NB4 (cell line): ENCODE measurements at regions not wholly inside any gene's neighbourhood (a gene's known extent, or its start where the extent isn't known, plus 50 kb on each side); places are given as distances from the start of the nearest gene placed in this dataset.

ENCODE experiments used
- DNase-seq: peaks from one replicate; pipeline ENCODE4 v3.0.0; 2010; ENCODE audit warnings: low read depth
- H3K4me3 ChIP-seq: one replicate; pipeline ENCODE4 v1.5.1; 2011; ENCODE audit warnings: mild to moderate bottlenecking, low read depth, low read length, moderate library complexity
- MYC ChIP-seq: IDR thresholded peaks from 2 replicates; pipeline ENCODE4 v1.6.1; 2011; ENCODE audit warnings: low read depth, low read length
- POLR2A ChIP-seq: IDR thresholded peaks from 2 replicates; pipeline ENCODE4 v1.6.1; 2011; ENCODE audit warnings: mild to moderate bottlenecking; ENCODE audit not compliant: insufficient read length; ENCODE audit errors: extremely low read depth
- TF ChIP-seq, protein P1 (sequence below): IDR thresholded peaks from 2 replicates; pipeline ENCODE4 v1.6.1; 2011; ENCODE audit warnings: low read depth, low read length
- TF ChIP-seq, protein P2 (sequence below): IDR thresholded peaks from one replicate; pipeline ENCODE4 v1.5.1; 2012; ENCODE audit warnings: low read depth, low read length

DNA sequence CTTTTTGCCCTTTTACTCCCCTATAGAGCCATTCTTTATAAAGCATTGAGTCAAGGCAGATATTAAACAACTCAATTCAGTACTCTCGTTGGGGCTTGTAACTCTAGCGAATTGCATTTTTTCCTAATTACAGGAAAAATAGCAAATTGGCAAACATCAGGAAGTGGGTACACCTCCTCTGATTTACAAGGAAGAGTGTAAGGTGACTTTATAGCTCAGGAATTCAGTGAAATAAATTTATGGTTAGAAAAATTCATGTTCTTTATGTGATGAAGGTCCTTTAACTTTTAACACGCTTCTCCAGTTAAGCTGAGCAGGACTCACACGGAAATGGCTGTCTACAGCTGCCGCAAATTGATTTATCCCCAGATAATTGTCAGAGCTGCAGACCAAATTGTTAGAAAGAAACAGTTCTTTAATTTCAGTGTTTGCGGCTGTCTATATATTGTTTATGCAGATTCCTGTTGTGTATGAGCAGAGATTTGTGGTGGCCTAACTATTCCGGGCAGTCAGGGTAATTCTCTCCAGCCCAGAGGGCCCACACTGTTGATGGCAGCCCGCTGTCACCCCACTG lies 151.1 kb upstream of the MKI67 start:
- DNase-seq, result no peak
- TF ChIP-seq MYC (no peak), POLR2A (no peak)
- TF ChIP-seq, protein P1, sequence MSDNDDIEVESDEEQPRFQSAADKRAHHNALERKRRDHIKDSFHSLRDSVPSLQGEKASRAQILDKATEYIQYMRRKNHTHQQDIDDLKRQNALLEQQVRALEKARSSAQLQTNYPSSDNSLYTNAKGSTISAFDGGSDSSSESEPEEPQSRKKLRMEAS, result no peak
- TF ChIP-seq, protein P2, sequence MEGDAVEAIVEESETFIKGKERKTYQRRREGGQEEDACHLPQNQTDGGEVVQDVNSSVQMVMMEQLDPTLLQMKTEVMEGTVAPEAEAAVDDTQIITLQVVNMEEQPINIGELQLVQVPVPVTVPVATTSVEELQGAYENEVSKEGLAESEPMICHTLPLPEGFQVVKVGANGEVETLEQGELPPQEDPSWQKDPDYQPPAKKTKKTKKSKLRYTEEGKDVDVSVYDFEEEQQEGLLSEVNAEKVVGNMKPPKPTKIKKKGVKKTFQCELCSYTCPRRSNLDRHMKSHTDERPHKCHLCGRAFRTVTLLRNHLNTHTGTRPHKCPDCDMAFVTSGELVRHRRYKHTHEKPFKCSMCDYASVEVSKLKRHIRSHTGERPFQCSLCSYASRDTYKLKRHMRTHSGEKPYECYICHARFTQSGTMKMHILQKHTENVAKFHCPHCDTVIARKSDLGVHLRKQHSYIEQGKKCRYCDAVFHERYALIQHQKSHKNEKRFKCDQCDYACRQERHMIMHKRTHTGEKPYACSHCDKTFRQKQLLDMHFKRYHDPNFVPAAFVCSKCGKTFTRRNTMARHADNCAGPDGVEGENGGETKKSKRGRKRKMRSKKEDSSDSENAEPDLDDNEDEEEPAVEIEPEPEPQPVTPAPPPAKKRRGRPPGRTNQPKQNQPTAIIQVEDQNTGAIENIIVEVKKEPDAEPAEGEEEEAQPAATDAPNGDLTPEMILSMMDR, result no peak
- no peak overlapping the region for H3K4me3 ChIP-seq

- TF ChIP-seq POLR2A (no peak), MYC (no peak)
- TF ChIP-seq, protein P2, result no peak
- TF ChIP-seq, protein P1, result no peak
- DNase-seq, result no peak
- no peak overlapping the region for H3K4me3 ChIP-seq
Measured at GRCh38 chr10:128278362-128278761, 152.1 kb upstream of the MKI67 start.

DNA sequence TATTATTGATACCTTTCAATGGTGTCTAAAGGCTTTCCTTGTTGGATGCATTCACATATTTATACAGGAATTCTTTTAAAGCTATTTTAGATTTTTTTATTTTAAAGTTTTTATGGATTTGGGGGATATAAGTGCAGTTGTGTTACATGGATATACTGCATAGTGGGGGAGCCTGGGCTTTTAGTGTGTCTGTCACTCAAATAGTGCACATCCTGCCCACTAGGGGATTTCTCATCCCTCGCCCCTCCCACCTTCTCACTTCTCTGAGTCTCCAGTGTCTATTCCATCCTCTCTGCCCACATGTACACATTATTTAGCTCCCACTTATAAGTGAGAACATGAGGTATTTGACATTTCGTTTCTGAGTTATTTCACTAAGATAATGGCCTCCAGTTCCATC lies 154.0 kb upstream of the MKI67 start:
- H3K4me3 ChIP-seq, result no peak overlapping the region
- TF ChIP-seq, protein P1, result no peak
- TF ChIP-seq, protein P2, result no peak
- TF ChIP-seq MYC (no peak), POLR2A (no peak)
- no peak for DNase-seq

- no peak overlapping the region for H3K4me3 ChIP-seq
- no peak for DNase-seq
- TF ChIP-seq, protein P1, result no peak
- TF ChIP-seq, protein P2, result no peak
Measured at GRCh38 chr10:128281343-128281742, 155.1 kb upstream of the MKI67 start.

GRCh38 chr10:128281861-128282260 lies 155.6 kb upstream of the MKI67 start:
- TF ChIP-seq, protein P2, result no peak
- no peak for TF ChIP-seq POLR2A
- no peak for TF ChIP-seq MYC
- TF ChIP-seq, protein P1, result no peak
- no peak overlapping the region for H3K4me3 ChIP-seq
- DNase-seq, result no peak
